Endothelial cell of umbilical vein (primary cell): ENCODE measurements at regions not wholly inside any gene's neighbourhood (a gene's known extent, or its start where the extent isn't known, plus 50 kb on each side); places are given as distances from the start of the nearest gene placed in this dataset.

ENCODE experiments used
- BruUV-seq: library from RNA; stranded (reverse); fragments of 400-500 nt; replicated peaks from 2 replicates; lab custom pipeline; 2021; lab: Mats Ljungman, UMichigan
- CTCF ChIA-PET: fragments of 300-600, 350-600 bp; sonication (Branson Sonifier 250); formaldehyde crosslinking; loops from one replicate; lab custom pipeline; 2021; ENCODE audit warnings: antibody characterized with exemption, inconsistent platforms; lab: Charles Lee
- POLR2A ChIA-PET: fragments of 300-600, 350-600 bp; sonication (Branson Sonifier 250); formaldehyde crosslinking; loops from one replicate; lab custom pipeline; 2021; ENCODE audit warnings: antibody characterized with exemption, inconsistent platforms; lab: Charles Lee
- DNase-seq: peaks from one replicate; pipeline ENCODE4 v3.0.0-alpha.2; 2011; ENCODE audit warnings: low read depth, low spot score
- FAIRE-seq: peaks from 2 replicates; lab custom pipeline; 2011; peaks lifted over from hg19 to GRCh38; lab: Jason Lieb, UNC
- H2AFZ ChIP-seq: 2 replicates; pipeline ENCODE4 v1.6.0; 2012; ENCODE audit warnings: low read depth, low read length, control low read depth, inconsistent platforms
- H3K27ac ChIP-seq: 2 replicates; pipeline ENCODE4 v1.5.1; 2011; ENCODE audit warnings: low read depth, mild to moderate bottlenecking, control low read depth, low read length, moderate library complexity; ENCODE audit not compliant: insufficient read depth
- H3K27me3 ChIP-seq, 2 experiments: 2 replicates each; pipeline versions ENCODE4 v1.6.0 to v1.6.1; 2011; ENCODE audit warnings: low read length in 2 of 2, mixed read lengths in 1 of 2; ENCODE audit not compliant: control insufficient read depth in 2 of 2, insufficient read depth in 2 of 2
- H3K36me3 ChIP-seq, 2 experiments: 2 replicates in 1 of 2; 3 replicates in 1 of 2; pipeline ENCODE4 v1.5.1; 2011; ENCODE audit warnings: low read length in 2 of 2, mild to moderate bottlenecking in 1 of 2, moderate library complexity in 1 of 2; ENCODE audit not compliant: control insufficient read depth in 2 of 2, insufficient read depth in 2 of 2; ENCODE audit errors: extremely low read depth in 1 of 2
- H3K4me1 ChIP-seq: 3 replicates; pipeline ENCODE4 v1.5.1; 2011; ENCODE audit warnings: mild to moderate bottlenecking, low read length; ENCODE audit not compliant: control insufficient read depth, insufficient read depth; ENCODE audit errors: extremely low read depth
- H3K4me2 ChIP-seq: 2 replicates; pipeline ENCODE4 v1.6.1; 2011; ENCODE audit warnings: low read length, control low read depth, mixed read lengths; ENCODE audit not compliant: insufficient read depth
- H3K4me3 ChIP-seq, 3 experiments: fragments of 200-600 bp in 1 of 3; sonication (generic), shearing (Covaris generic) in 1 of 3; replicated peaks in 1 of 3; 2 replicates each; pipeline ENCODE4 v1.5.1; 2011 to 2016; ENCODE audit warnings: control low read depth in 3 of 3, low read length in 3 of 3, mild to moderate bottlenecking in 2 of 3, inconsistent platforms in 1 of 3, low read depth in 1 of 3, moderate library complexity in 1 of 3; ENCODE audit not compliant: insufficient read depth in 1 of 3
- H3K79me2 ChIP-seq: 2 replicates; pipeline ENCODE4 v1.6.0; 2012; ENCODE audit warnings: low read length, inconsistent platforms; ENCODE audit not compliant: control insufficient read depth, insufficient read depth
- H3K9ac ChIP-seq: replicated peaks from 2 replicates; pipeline ENCODE3; 2011; ENCODE audit warnings: low read length, control low read depth; ENCODE audit not compliant: insufficient read depth; ENCODE audit errors: extremely low read depth
- H3K9me1 ChIP-seq: replicated peaks from 3 replicates; pipeline ENCODE4 v1.6.0; 2011; ENCODE audit warnings: mild to moderate bottlenecking, low read length; ENCODE audit not compliant: control insufficient read depth, insufficient read depth; ENCODE audit errors: extremely low read depth
- H3K9me3 ChIP-seq: replicated peaks from 2 replicates; pipeline ENCODE4 v1.5.1; 2012; ENCODE audit warnings: low read length, inconsistent platforms; ENCODE audit not compliant: control insufficient read depth, insufficient read depth
- H4K20me1 ChIP-seq: replicated peaks from 2 replicates; pipeline ENCODE3; 2011; ENCODE audit warnings: mild to moderate bottlenecking, low read length; ENCODE audit not compliant: control insufficient read depth, insufficient read depth; ENCODE audit errors: extremely low read depth
- EZH2 ChIP-seq: IDR thresholded peaks from 2 replicates; pipeline ENCODE4 v1.6.1; 2012; ENCODE audit warnings: borderline replicate concordance, low read depth, mild to moderate bottlenecking, moderate library complexity, low read length, inconsistent platforms; ENCODE audit not compliant: severe bottlenecking
- FOS ChIP-seq: IDR thresholded peaks from 2 replicates; pipeline ENCODE4 v1.6.1; 2011; ENCODE audit warnings: mild to moderate bottlenecking, low read length, moderate library complexity, borderline replicate concordance; ENCODE audit not compliant: insufficient read depth
- GATA2 ChIP-seq: IDR thresholded peaks from 2 replicates; pipeline ENCODE4 v1.7.0; 2011; ENCODE audit warnings: low read depth, mild to moderate bottlenecking, moderate library complexity, mixed read lengths, low read length; ENCODE audit not compliant: insufficient read length, insufficient read depth
- JUN ChIP-seq: IDR thresholded peaks from 2 replicates; pipeline ENCODE4 v1.6.1; 2011; ENCODE audit warnings: borderline replicate concordance, low read depth; ENCODE audit not compliant: insufficient read length, insufficient read depth
- MYC ChIP-seq: IDR thresholded peaks from one replicate; pipeline ENCODE4 v1.6.1; 2011; ENCODE audit warnings: mild to moderate bottlenecking, low read depth, low read length
- POLR2A ChIP-seq: IDR thresholded peaks from 2 replicates; pipeline ENCODE4 v1.6.1; 2012; ENCODE audit warnings: low read depth, mild to moderate bottlenecking, control low read depth, low read length
- POLR2AphosphoS5 ChIP-seq: IDR thresholded peaks from 2 replicates; pipeline ENCODE4 v1.6.1; 2012; ENCODE audit warnings: low read depth, mild to moderate bottlenecking, control low read depth, low read length, moderate library complexity; ENCODE audit not compliant: insufficient read depth
- dilution Hi-C: fragments of 300-500 bp; cut with MboI; formaldehyde crosslinking; loops from one replicate; pipeline ENCODE4 v1.15.0; 2019; ENCODE audit warnings: low sequenced_read_pairs; ENCODE audit not compliant: extremely low pct_ligation_motif_present
- intact Hi-C: fragments of 100-400 bp; cut with micrococcal nuclease; formaldehyde crosslinking; loops from one replicate; pipeline ENCODE4 v1.10.0; 2022
- TF ChIP-seq, protein P1 (sequence below): IDR thresholded peaks from 2 replicates; pipeline ENCODE4 v1.6.1; 2011; ENCODE audit not compliant: insufficient read depth, insufficient read length
- TF ChIP-seq, protein P2 (sequence below), 2 donors: IDR thresholded peaks; 1 replicate in 1 of 2; 2 replicates in 1 of 2; pipeline ENCODE4 v1.5.1; 2011; ENCODE audit warnings: low read length in 2 of 2, mild to moderate bottlenecking in 2 of 2, moderate library complexity in 2 of 2, control low read depth in 1 of 2, inconsistent platforms in 1 of 2, low read depth in 1 of 2; ENCODE audit not compliant: insufficient read depth in 1 of 2; ENCODE audit errors: extremely low read depth in 1 of 2

DNA sequence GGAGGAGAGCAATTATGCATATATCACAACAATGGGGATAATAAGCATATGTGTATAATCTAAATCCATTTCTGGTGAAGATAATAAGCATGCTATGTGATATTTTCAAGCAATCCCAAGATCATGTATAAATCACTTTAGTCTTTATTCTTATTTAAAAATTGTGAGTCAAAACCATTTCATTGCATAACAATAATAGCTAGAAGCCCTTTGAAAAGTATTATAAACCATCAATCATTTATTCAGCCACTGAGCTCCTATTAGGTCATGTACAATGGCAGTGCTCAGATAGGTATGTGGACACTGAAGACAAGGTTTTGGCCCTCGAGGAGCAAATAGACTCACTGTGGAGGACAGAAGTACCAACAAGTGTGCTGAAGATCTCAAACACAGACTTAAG lies 113.1 kb downstream of the CDCA7 start:
- no peaks in the 10 kb centered on the region for H3K36me3 ChIP-seq
- DNase-seq (no peak), FAIRE-seq (no peak)
- ChIA-PET POLR2A (no interaction called here), CTCF (interaction anchor here (0.9 to 1.0 kb wide), 2 partner anchors 8 to 19 kb away, joined by 3 read pairs; no protein-coding TSS in a partner anchor)
- no peaks in the 10 kb centered on the region for H3K9me3 ChIP-seq
- H3K9me1 ChIP-seq = no peaks in the 10 kb centered on the region
- H3K9ac ChIP-seq = no peak overlapping the region
- peaks cover 0 to 2% of the 10 kb centered on the region in 2 experiments for H3K27me3 ChIP-seq
- no peaks in the 10 kb centered on the region for H3K79me2 ChIP-seq
- TF ChIP-seq, protein P1, sequence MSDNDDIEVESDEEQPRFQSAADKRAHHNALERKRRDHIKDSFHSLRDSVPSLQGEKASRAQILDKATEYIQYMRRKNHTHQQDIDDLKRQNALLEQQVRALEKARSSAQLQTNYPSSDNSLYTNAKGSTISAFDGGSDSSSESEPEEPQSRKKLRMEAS = no peak
- TF ChIP-seq GATA2 = no peak
- TF ChIP-seq JUN = no peak
- no peak for TF ChIP-seq FOS
- no peak for TF ChIP-seq POLR2A
- TF ChIP-seq MYC = no peak
- H3K27ac ChIP-seq = no peak overlapping the region
- H4K20me1 ChIP-seq = no peaks in the 10 kb centered on the region
- H3K4me1 ChIP-seq = no peaks in the 10 kb centered on the region
- no TSS peak for BruUV-seq
- no peak overlapping the region for H3K4me2 ChIP-seq
- intact Hi-C loops = no loop called here
- dilution Hi-C loops = no loop called here
- H2AFZ ChIP-seq = no peak overlapping the region
- H3K4me3 ChIP-seq = no peak overlapping the region

DNA sequence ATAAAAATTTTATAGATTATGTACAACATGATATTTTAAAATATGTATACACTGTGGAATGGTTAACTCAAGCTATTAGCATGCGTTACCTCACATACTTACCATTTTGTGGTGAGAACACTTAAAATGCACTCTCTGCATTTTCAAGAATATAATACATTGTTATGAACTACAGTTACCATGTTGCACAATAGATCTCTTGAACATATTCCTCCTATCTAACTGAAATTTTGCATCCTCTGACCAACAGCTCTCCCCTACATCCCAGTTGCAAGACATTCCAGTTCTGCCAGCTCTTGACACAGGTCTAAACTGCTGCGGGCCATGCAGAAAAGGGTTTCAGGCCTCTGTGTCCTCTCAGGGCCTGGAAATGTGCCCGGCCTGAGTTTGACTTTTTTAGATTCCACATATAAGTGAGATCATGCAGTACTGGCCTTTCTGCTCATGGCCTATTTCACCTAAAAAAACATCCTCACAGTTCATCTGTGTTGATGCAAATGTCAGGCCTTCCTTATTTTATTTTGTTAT lies 113.7 kb downstream of the CDCA7 start:
- dilution Hi-C loops = no loop called here

More for the DNA sequence above, 113.7 kb downstream of the CDCA7 start:
- Histone ChIP-seq H3K27ac (no peak overlapping the region), H3K9me3 (no peaks in the 10 kb centered on the region), H3K36me3 (no peaks in the 10 kb centered on the region), H3K4me2 (no peak overlapping the region), H3K79me2 (no peaks in the 10 kb centered on the region), H3K4me1 (no peaks in the 10 kb centered on the region), H2AFZ (no peak overlapping the region), H3K9me1 (no peaks in the 10 kb centered on the region), H3K4me3 (no peak overlapping the region), H4K20me1 (no peaks in the 10 kb centered on the region), H3K27me3 (peaks cover 0 to 2% of the 10 kb centered on the region in 2 experiments), H3K9ac (no peak overlapping the region)
- BruUV-seq = no TSS peak
- intact Hi-C loops = no loop called here
- ChIA-PET POLR2A (no interaction called here), CTCF (interaction anchor here (0.9 to 1.0 kb wide), 2 partner anchors 9 to 19 kb away, joined by 3 read pairs; no protein-coding TSS in a partner anchor)
- FAIRE-seq (no peak), DNase-seq (no peak)
- TF ChIP-seq, protein P2, sequence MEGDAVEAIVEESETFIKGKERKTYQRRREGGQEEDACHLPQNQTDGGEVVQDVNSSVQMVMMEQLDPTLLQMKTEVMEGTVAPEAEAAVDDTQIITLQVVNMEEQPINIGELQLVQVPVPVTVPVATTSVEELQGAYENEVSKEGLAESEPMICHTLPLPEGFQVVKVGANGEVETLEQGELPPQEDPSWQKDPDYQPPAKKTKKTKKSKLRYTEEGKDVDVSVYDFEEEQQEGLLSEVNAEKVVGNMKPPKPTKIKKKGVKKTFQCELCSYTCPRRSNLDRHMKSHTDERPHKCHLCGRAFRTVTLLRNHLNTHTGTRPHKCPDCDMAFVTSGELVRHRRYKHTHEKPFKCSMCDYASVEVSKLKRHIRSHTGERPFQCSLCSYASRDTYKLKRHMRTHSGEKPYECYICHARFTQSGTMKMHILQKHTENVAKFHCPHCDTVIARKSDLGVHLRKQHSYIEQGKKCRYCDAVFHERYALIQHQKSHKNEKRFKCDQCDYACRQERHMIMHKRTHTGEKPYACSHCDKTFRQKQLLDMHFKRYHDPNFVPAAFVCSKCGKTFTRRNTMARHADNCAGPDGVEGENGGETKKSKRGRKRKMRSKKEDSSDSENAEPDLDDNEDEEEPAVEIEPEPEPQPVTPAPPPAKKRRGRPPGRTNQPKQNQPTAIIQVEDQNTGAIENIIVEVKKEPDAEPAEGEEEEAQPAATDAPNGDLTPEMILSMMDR (IDR thresholded peaks at IDR 0.05; ENCODE audit: extremely low read depth in 1 of 2, insufficient read depth in 1 of 2, low read depth in 1 of 2, low read length in 2 of 2) = no peak
- TF ChIP-seq, protein P1 = no peak
- TF ChIP-seq GATA2 (no peak), FOS (no peak), MYC (no peak), POLR2AphosphoS5 (no peak), POLR2A (no peak), JUN (no peak), EZH2 (no peak)
